OCI-LY7 (cell line): ENCODE measurements at regions not wholly inside any gene's neighbourhood (a gene's known extent, or its start where the extent isn't known, plus 50 kb on each side); places are given as distances from the start of the nearest gene placed in this dataset.

Experiments
- BruUV-seq: library from RNA; stranded (reverse); fragments of 400-500 nt; replicated peaks from 2 replicates; lab custom pipeline; 2021; lab: Mats Ljungman, UMichigan
- CTCF ChIA-PET: fragments of 300-600 bp; sonication (Branson Sonifier 250); formaldehyde crosslinking; loops from one replicate; lab custom pipeline; 2022; ENCODE audit warnings: antibody characterized with exemption; ENCODE audit not compliant: unreplicated experiment; lab: Charles Lee
- POLR2A ChIA-PET: fragments of 300-600 bp; sonication (Branson Sonifier 250); formaldehyde crosslinking; loops from one replicate; lab custom pipeline; 2022; ENCODE audit warnings: antibody characterized with exemption; lab: Charles Lee
- DNase-seq: peaks from one replicate; pipeline ENCODE4 v3.0.0-alpha.2; 2015; ENCODE audit warnings: low spot score
- H2AFZ ChIP-seq: fragments of 200-600 bp; sonication (generic), shearing (Covaris generic); 2 replicates; pipeline ENCODE4 v1.6.1; 2014; ENCODE audit warnings: mild to moderate bottlenecking, antibody characterized with exemption, low read length, moderate library complexity
- H3K27ac ChIP-seq: fragments of 200-600 bp; sonication (generic); 2 replicates; pipeline ENCODE4 v1.5.1; 2014; ENCODE audit warnings: mixed run types, low read depth, mild to moderate bottlenecking, moderate library complexity, low read length, inconsistent platforms; ENCODE audit not compliant: poor library complexity, severe bottlenecking
- H3K36me3 ChIP-seq: fragments of 200-600 bp; sonication (generic); 2 replicates; pipeline ENCODE4 v1.6.1; 2014; ENCODE audit warnings: mild to moderate bottlenecking, antibody characterized with exemption, low read length, moderate library complexity, mixed read lengths; ENCODE audit not compliant: insufficient read depth
- H3K4me1 ChIP-seq: fragments of 200-600 bp; sonication (generic); 2 replicates; pipeline ENCODE4 v1.5.1; 2014; ENCODE audit warnings: mild to moderate bottlenecking, low read length; ENCODE audit not compliant: insufficient read depth, poor library complexity, severe bottlenecking
- H3K4me2 ChIP-seq: fragments of 200-600 bp; sonication (generic); 2 replicates; pipeline ENCODE4 v1.6.1; 2014; ENCODE audit warnings: mild to moderate bottlenecking, low read length
- H3K4me3 ChIP-seq: fragments of 200-600 bp; sonication (generic); 2 replicates; pipeline ENCODE4 v1.5.1; 2014; ENCODE audit warnings: mild to moderate bottlenecking, low read depth, low read length; ENCODE audit not compliant: poor library complexity, severe bottlenecking
- H3K79me2 ChIP-seq: fragments of 200-600 bp; sonication (generic); 2 replicates; pipeline ENCODE4 v1.6.1; 2016; ENCODE audit warnings: low read depth, mild to moderate bottlenecking, low read length, moderate library complexity, mixed read lengths; ENCODE audit not compliant: insufficient read depth
- H3K9me2 ChIP-seq: fragments of 200-600 bp; sonication (generic); 2 replicates; pipeline ENCODE4 v1.6.1; 2016; ENCODE audit warnings: mild to moderate bottlenecking, low read length, mixed read lengths; ENCODE audit not compliant: insufficient read depth
- H3K9me3 ChIP-seq: fragments of 200-600 bp; sonication (generic); 2 replicates; pipeline ENCODE4 v1.6.1; 2014; ENCODE audit warnings: mild to moderate bottlenecking, mixed run types, low read length, mixed read lengths
- H4K20me1 ChIP-seq: fragments of 200-600 bp; sonication (generic); 2 replicates; pipeline ENCODE4 v1.6.1; 2014; ENCODE audit warnings: mild to moderate bottlenecking, antibody characterized with exemption, low read length, moderate library complexity, mixed read lengths; ENCODE audit not compliant: insufficient read depth
- CTCF ChIP-seq: fragments of 200-600 bp; sonication (generic); conservative IDR thresholded peaks from 2 replicates; pipeline ENCODE4 v1.5.1; 2014; ENCODE audit warnings: mild to moderate bottlenecking, antibody characterized with exemption, low read length, moderate library complexity, mixed read lengths
- EZH2phosphoT487 ChIP-seq: fragments of 200-600 bp; sonication (generic); IDR thresholded peaks from 2 replicates; pipeline ENCODE4 v1.6.1; 2018; ENCODE audit warnings: low read depth, borderline replicate concordance, mild to moderate bottlenecking, mixed run types, antibody characterized with exemption, low read length, moderate library complexity, mixed read lengths
- intact Hi-C: fragments of 100-400 bp; cut with micrococcal nuclease; formaldehyde crosslinking; loops from one replicate; pipeline ENCODE4 v1.10.0; 2022; ENCODE audit not compliant: unreplicated experiment

- POLR2A ChIA-PET = interaction anchor here (0.7 kb wide), 1 partner anchor 294 kb away, joined by 4 read pairs; no protein-coding TSS in a partner anchor
- no TSS peak for BruUV-seq
- Histone ChIP-seq H3K4me3 (no peak overlapping the region), H3K9me2 (no peaks in the 10 kb centered on the region), H2AFZ (no peak overlapping the region), H3K36me3 (no peaks in the 10 kb centered on the region), H4K20me1 (no peaks in the 10 kb centered on the region), H3K9me3 (no peaks in the 10 kb centered on the region), H3K79me2 (no peaks in the 10 kb centered on the region), H3K27ac (no peak overlapping the region), H3K4me2 (no peak overlapping the region), H3K4me1 (no peaks in the 10 kb centered on the region)
- CTCF ChIA-PET = no interaction called here
- intact Hi-C loops = no loop called here
- TF ChIP-seq CTCF (no peak), EZH2phosphoT487 (no peak)
- no peak for DNase-seq
Measured at GRCh38 chr12:53805067-53805466, 53.3 kb upstream of the CISTR start.

- no peak overlapping the region for H3K4me2 ChIP-seq
- no peak overlapping the region for H2AFZ ChIP-seq
- TF ChIP-seq CTCF (no peak), EZH2phosphoT487 (no peak)
- H3K9me2 ChIP-seq = no peaks in the 10 kb centered on the region
- H3K36me3 ChIP-seq = no peaks in the 10 kb centered on the region
- no peak for DNase-seq
- BruUV-seq = no TSS peak
- intact Hi-C loops = no loop called here
- H3K9me3 ChIP-seq = no peaks in the 10 kb centered on the region
- H3K4me1 ChIP-seq = no peaks in the 10 kb centered on the region
- ChIA-PET POLR2A (interaction anchor here (1.1 to 1.9 kb wide), 2 partner anchors 15 to 22 kb away, joined by 3 to 5 read pairs; no protein-coding TSS in a partner anchor), CTCF (no interaction called here)
- H4K20me1 ChIP-seq = no peaks in the 10 kb centered on the region
- no peak overlapping the region for H3K4me3 ChIP-seq
- no peaks in the 10 kb centered on the region for H3K79me2 ChIP-seq
- no peak overlapping the region for H3K27ac ChIP-seq
Measured at GRCh38 chr12:53805791-53806190, 54.0 kb upstream of the CISTR start.

GRCh38 chr12:53806721-53807120, 54.9 kb upstream of the CISTR start:
- CTCF ChIA-PET = interaction anchor here (0.6 kb wide), 1 partner anchor 11 kb away, joined by 5 read pairs; no protein-coding TSS in a partner anchor
- no peak overlapping the region for H3K4me2 ChIP-seq

More at GRCh38 chr12:53806721-53807120, 54.9 kb upstream of the CISTR start:
- Histone ChIP-seq H4K20me1 (no peaks in the 10 kb centered on the region), H3K9me2 (no peaks in the 10 kb centered on the region), H3K27ac (no peak overlapping the region), H2AFZ (no peak overlapping the region), H3K36me3 (no peaks in the 10 kb centered on the region), H3K79me2 (no peaks in the 10 kb centered on the region), H3K4me3 (no peak overlapping the region), H3K4me1 (no peaks in the 10 kb centered on the region), H3K9me3 (no peaks in the 10 kb centered on the region)
- DNase-seq = no peak
- BruUV-seq = no TSS peak
- POLR2A ChIA-PET = interaction anchor here (1.1 to 1.9 kb wide), 2 partner anchors 14 to 23 kb away, joined by 3 to 5 read pairs; no protein-coding TSS in a partner anchor
- intact Hi-C loops = no loop called here
- TF ChIP-seq CTCF (no peak), EZH2phosphoT487 (no peak)
